ENCODE measurements at regions not wholly inside any gene's neighbourhood (a gene's known extent, or its start where the extent isn't known, plus 50 kb on each side); places are given as distances from the start of the nearest gene placed in this dataset.

- ATAC-seq, result no peak
Measured at GRCh38 chr9:88077071-88077617, 61.1 kb downstream of the SPATA31C2 start.

GRCh38 chr9:88076286-88077070 is 61.8 kb downstream of the SPATA31C2 start:
- ATAC-seq, result peak; percentile 94

DNA sequence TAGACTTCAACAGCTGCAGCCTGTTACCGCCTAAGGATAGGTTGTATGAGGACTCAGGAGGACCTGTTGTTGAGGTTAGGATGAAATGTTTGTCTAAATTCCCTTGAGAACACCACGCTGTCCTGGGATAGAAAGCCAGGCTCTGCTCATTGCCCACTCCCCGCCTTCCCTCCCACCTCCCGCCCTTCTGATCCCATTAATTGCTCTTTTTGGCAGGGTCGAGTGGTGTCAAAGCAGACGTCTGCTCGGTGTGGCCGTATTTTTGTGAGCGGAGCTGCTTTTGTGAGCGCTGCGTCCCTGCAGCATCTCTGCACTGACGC is 62.3 kb downstream of the SPATA31C2 start:
- no peak for ATAC-seq

DNA sequence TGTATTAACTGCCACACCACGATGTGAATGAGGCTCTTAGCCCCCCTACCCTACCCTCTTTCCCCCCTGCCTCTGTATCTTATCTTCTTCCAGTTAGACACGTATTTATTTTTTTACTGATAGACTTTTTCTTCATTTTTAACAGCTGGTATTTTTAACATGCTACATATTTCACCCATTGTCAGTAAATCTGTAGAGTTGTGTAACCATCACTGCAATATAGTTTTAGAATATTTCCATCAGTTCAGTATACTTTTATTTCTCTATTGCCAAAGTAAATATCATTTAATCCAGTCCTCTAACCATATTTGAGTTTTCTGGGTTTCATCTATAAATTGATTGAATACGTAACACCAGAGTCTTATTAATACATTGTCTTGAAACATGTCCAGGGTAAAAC is 62.8 kb downstream of the SPATA31C2 start:
- no peak for ATAC-seq

GRCh38 chr9:88074931-88075330 is 63.3 kb downstream of the SPATA31C2 start:
- ATAC-seq, result no peak

DNA sequence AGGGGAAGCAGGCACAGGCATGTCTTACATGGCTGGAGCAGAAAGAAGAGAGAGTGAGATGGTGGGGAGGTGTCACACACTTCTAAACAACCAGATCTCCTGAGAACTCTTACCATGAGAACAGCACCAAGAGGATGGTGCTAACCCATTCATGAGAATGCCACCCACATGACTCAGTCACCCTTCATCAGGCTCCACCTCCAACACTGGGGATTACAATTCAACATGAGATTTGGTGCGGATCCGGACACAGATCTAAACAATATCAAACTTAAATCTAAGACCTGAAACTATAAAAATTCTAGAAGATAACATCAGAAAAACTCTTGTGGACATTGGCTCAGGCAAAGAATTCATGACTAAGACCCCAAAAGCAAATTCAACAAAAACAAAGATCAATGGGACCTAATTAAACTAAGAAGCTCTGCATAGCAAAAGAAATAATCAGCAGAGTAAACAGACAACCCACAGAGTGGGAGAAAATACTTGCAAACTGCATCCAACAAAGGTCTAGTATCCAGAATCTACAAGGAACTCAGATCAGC is 65.4 kb downstream of the SPATA31C2 start:
- no peak for ATAC-seq

DNA sequence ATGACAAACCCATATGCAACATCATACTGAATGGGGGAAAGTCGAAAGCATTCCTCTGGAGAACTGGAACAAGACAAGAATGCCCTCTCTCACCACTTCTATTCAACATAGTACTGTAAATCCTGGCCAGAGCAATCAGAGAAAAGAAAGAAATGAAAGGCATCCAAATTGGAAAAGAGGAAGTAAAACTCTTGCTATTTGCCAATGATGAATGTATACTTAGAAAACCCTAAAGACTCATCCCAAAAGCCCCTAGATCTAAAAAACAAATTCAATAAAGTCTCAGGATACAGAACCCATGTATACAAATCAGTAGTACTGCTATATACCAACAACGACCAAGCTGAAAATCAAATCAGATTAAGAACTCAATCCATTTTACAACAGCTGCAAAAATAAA is 66.9 kb downstream of the SPATA31C2 start:
- ATAC-seq, result no peak

DNA sequence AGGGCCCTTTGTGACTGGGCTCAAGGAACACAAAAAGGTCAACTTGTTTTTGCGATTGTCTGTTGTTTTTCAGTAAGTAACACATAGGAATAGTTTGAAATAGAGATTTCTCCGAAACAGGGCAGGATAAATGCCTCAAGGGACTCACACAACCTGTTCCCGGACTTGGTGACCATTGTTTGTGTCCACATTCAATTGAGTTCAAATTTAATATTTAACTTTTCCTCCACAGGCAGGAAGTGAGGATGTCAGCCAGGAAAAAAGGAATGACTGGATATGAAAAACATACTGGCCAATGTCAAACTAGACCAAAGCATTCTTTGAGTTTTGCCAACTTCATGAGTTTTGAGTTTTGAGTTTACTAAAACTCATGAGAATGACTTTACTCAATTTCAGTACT is 72.7 kb downstream of the SPATA31C2 start:
- no peak for ATAC-seq

GRCh38 chr9:88064554-88064953 is 73.7 kb downstream of the SPATA31C2 start:
- no peak for ATAC-seq

- no peak for ATAC-seq
Measured at GRCh38 chr9:88060746-88061145, 77.5 kb downstream of the SPATA31C2 start.

DNA sequence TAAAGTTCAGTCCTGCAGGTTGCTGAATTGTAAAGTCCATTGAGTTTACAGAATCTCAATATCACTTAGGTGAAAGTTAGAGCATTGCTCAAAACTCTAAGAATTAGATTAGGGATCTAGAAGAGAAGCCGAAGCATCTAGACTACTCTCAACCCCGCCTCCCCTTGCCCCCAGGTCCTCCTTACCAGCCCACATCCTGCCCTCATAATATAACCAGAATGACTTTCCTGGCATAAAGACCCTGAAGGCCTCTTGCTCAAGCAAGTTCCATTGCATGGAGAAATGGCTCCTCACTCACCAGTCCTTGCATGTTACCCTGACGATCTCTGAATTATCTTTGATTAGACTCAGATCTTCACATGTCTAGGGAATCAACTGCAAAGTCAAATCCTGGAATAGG is 78.8 kb downstream of the SPATA31C2 start:
- no peak for ATAC-seq

- ATAC-seq, result no peak
Measured at GRCh38 chr9:88056876-88057275, 81.4 kb downstream of the SPATA31C2 start.

DNA sequence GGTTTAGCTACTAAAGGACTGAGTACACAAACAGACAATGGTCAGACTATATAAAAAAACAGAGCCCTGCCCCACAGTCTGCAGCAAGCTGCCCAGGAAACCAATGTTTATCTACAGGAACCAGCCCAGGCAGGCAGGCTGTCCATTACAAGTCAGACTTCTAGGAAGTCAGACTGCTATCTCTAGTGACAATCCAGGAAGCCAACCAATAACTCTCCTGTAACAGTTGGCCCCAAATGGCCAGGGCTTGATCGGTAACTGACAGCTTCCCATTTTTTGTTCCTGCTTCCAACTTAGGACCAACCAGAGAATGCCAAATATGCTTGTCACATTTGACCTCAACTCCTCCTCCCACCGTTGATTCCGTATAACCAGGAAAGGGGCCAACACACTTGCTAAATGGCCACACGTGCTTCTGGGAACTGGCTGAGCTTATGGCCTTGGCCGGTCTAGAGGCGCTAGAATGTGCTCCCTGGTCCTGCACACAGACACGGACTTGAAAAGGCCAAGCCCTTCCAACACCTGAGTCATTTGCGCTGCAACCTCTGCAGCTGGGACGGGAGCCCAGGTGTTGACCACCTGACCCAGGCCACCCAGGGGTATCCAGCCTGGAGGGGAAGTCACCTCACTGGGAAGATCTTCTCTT is 79.6 kb upstream of the CDK20 start:
- ATAC-seq, result no peak

GRCh38 chr9:88052321-88052965 is 78.1 kb upstream of the CDK20 start:
- ATAC-seq, result no peak

DNA sequence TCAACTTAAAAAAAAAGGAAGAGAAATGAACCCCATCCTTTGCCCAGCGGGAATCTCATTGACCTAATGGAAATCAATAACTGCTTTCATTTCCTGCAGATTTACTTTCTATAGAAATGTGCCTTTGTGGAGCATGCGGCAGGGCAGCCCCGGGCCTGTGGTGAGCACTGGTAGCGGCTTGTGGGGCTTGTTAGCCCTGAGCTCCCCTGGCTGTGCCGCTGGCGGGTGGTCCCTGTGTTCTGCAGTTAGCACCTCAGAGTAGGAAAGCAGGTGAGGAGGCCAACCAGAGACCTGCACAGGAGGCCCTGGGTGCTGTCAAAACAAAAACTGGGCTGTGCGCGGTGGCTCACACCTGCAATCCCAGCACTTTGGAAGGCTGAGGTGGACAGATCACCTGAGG is 76.8 kb upstream of the CDK20 start:
- ATAC-seq, result no peak

GRCh38 chr9:88049677-88050307 is 75.5 kb upstream of the CDK20 start:
- no peak for ATAC-seq

- ATAC-seq, result no peak
Measured at GRCh38 chr9:88046542-88046941, 72.2 kb upstream of the CDK20 start.

DNA sequence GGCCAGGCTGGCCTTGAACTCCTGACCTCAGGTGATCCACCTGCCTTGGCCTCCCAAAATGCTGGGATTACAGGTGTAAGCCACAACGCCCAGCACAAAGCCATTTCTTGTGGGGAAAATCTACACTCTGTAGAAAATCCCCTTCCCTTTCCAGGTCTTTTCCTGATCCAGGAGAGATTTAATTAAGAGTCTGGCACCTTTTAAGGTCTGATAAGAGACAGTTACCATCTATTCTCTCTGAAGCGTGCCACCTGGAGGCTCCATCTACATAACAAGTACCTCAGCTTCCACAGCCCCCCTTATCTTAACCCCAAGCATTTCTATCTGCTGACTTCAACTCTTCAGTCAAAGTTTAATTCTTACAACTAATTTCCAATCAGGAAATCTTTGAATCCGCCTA is 71.4 kb upstream of the CDK20 start:
- no peak for ATAC-seq

DNA sequence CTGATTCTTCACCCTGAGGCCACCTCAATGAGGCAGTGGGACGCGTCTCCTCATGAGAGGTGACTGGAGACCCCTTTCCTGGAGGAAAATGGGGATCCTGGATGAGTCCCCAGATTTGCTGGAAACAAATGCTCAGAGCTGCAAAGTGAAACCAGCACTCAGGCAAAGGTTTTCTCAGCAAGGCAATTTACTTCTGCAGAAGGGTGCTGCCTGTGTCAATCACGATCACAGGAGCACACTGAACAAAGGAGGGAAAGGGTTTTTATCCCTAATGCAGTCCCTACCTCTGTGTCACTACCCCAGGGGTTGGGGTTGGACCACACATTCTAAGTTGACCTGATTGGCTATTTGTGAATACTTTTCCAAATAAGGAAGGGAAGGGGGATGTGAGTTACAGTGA is 69.9 kb upstream of the CDK20 start:
- ATAC-seq, result no peak

- ATAC-seq, result no peak
Measured at GRCh38 chr9:88043647-88044046, 69.3 kb upstream of the CDK20 start.

DNA sequence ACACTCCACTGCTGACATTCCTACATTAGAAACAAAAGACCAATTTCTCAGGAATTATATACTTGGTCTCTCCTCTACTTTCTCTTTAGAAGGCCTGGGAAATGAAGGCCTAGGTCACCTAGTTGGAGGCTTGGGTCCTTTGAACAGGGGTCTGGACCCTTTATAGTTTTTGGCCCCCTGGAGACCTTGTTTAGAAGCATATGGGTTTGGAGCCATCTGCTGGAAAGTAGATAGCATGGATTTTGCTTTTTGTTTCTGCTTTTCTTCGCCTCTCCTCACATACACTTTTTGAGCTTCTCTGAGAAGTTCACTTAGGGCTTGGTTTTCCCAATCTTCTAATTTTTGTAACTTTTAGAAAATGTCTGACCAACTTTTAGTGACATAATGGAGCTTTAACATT is 67.1 kb upstream of the CDK20 start:
- no peak for ATAC-seq

DNA sequence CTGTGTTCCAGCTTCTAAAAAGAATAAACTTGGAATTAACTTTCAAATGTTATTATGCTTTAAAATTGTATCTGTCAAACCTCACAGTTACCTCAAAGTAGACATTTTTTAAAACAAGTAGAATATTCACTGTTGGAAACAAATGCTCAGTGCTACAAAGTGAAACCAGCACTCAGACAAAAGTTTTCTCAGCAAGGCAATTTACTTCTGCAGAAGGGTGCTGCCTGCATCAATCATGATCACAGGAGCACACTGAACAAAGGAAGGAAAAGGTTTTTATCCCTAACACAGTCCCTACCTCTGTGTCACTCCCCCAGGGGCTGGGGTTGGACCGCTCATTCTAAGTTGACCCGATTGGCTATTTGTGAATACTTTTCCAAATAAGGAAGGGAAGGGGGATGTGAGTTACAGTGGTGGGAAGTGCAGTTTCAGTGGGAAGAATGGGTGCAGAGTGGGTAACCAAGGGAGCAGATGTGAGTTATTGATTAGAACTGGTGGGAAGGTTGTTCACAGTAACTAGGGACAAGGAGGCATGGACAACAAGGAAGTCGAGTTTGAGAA is 63.0 kb upstream of the CDK20 start:
- ATAC-seq, result no peak

GRCh38 chr9:88034964-88035363 is 60.6 kb upstream of the CDK20 start:
- no peak for ATAC-seq
